Lung (tissue), 11 donors: ENCODE measurements at regions not wholly inside any gene's neighbourhood (a gene's known extent, or its start where the extent isn't known, plus 50 kb on each side); places are given as distances from the start of the nearest gene placed in this dataset.

Source experiments
- ATAC-seq: fragments of 200-7000 bp; cut with Tn5 transposase; one replicate; pipeline ENCODE4 v1.9.1; 2020; ENCODE audit warnings: moderate number of reproducible peaks; ENCODE audit not compliant: insufficient read depth, low FRiP score
- DNase-seq, 3 donors: peaks; one replicate each; pipeline ENCODE4 v3.0.0-alpha.2; 2013 to 2017
- H3K27ac ChIP-seq, 2 donors: one replicate each; pipeline ENCODE4 v1.5.1; 2013; ENCODE audit warnings: mild to moderate bottlenecking in 2 of 2, moderate library complexity in 2 of 2, control low read depth in 1 of 2, inconsistent platforms in 1 of 2, low read depth in 1 of 2, low read length in 1 of 2
- H3K27me3 ChIP-seq, 3 donors: one replicate each; pipeline ENCODE4 v1.5.1; 2013; ENCODE audit warnings: low read length in 2 of 3; ENCODE audit not compliant: control insufficient read depth in 3 of 3, insufficient read depth in 3 of 3
- H3K36me3 ChIP-seq, 4 donors: one replicate each; pipeline ENCODE4 v1.5.1; 2013; ENCODE audit warnings: low read length in 4 of 4, mild to moderate bottlenecking in 1 of 4, moderate library complexity in 1 of 4; ENCODE audit not compliant: control insufficient read depth in 4 of 4, insufficient read depth in 4 of 4
- H3K4me1 ChIP-seq, 5 donors: one replicate each; pipeline ENCODE4 v1.5.1; 2013; ENCODE audit warnings: low read length in 5 of 5, mild to moderate bottlenecking in 2 of 5, moderate library complexity in 1 of 5; ENCODE audit not compliant: control insufficient read depth in 5 of 5, insufficient read depth in 5 of 5
- H3K4me3 ChIP-seq: one replicate; pipeline ENCODE4 v1.5.1; 2013; ENCODE audit warnings: mild to moderate bottlenecking, control low read depth, moderate library complexity
- H3K9ac ChIP-seq, 2 donors: one replicate each; pipeline ENCODE4 v1.5.1; 2013; ENCODE audit warnings: low read length in 2 of 2, control low read depth in 1 of 2; ENCODE audit not compliant: insufficient read depth in 1 of 2
- H3K9me3 ChIP-seq, 4 donors: one replicate each; pipeline ENCODE4 v1.5.1; 2013; ENCODE audit warnings: low read length in 3 of 4, mild to moderate bottlenecking in 1 of 4, moderate library complexity in 1 of 4; ENCODE audit not compliant: control insufficient read depth in 4 of 4, insufficient read depth in 3 of 4
- CTCF ChIP-seq: IDR thresholded peaks from 2 replicates; pipeline ENCODE4 v1.5.1; 2012; ENCODE audit warnings: mild to moderate bottlenecking; ENCODE audit errors: control extremely low read depth, extremely low read depth
- WGBS, 2 donors: extraction: QIAGEN DNeasy Blood & Tissue Kit; methylation state at CpG; one replicate each; pipeline ENCODE4 v1.1.7; 2013; 5-methylcytosine and 5-hydroxymethylcytosine counted together
- donor health status: control.
- donor health status: control.
- donor health status: Bipolar disorder and iron deficiency.
- donor health status: healthy.
- donor health status: DM: yes; HTN: yes; CAD: no.

GRCh38 chr18:22639026-22639463 lies 221.3 kb upstream of the CTAGE1 start:
- Histone ChIP-seq H3K27ac (no peak overlapping the region), H3K36me3 (no peaks in the 10 kb centered on the region), H3K4me3 (no peak overlapping the region), H3K4me1 (peaks cover 0 to 17% (median 0%) of the 10 kb centered on the region in 5 donors), H3K27me3 (no peaks in the 10 kb centered on the region), H3K9me3 (peaks cover 0 to 3% (median 0%) of the 10 kb centered on the region in 4 donors), H3K9ac (no peak overlapping the region)
- DNase-seq, result peak in 2 of 3 donors; percentile 13 to 25
- TF ChIP-seq CTCF, result no peak
- 42 to 59% methylated on average over 2 of the region's 2 CpGs for WGBS, 2 donors
- ATAC-seq, result no peak

- Histone ChIP-seq H3K27ac (no peak overlapping the region), H3K4me1 (peaks cover 0 to 17% (median 0%) of the 10 kb centered on the region in 5 donors), H3K27me3 (no peaks in the 10 kb centered on the region), H3K4me3 (no peak overlapping the region), H3K36me3 (no peaks in the 10 kb centered on the region), H3K9ac (no peak overlapping the region), H3K9me3 (peaks cover 0 to 3% (median 0%) of the 10 kb centered on the region in 4 donors)
- TF ChIP-seq CTCF, result no peak
- WGBS, 2 donors, result 79 to 81% methylated on average over 9 to 10 of the region's 10 CpGs
- peak; percentile 50 to 80 (median 53) for DNase-seq
- ATAC-seq, result no peak
Measured at GRCh38 chr18:22639561-22639960, 221.8 kb upstream of the CTAGE1 start.

GRCh38 chr18:22640281-22640842 lies 222.6 kb upstream of the CTAGE1 start:
- H3K9ac ChIP-seq, result no peak overlapping the region
- no peak for TF ChIP-seq CTCF
- WGBS, 2 donors, result 65 to 79% methylated on average over 4 of the region's 4 CpGs
- no peaks in the 10 kb centered on the region for H3K27me3 ChIP-seq
- H3K27ac ChIP-seq, result peak overlapping the region in 1 of 2 donors; percentile 22
- ATAC-seq, result no peak
- H3K9me3 ChIP-seq, result peaks cover 0 to 3% (median 0%) of the 10 kb centered on the region in 4 donors
- H3K36me3 ChIP-seq, result no peaks in the 10 kb centered on the region
- DNase-seq, result no peak
- H3K4me3 ChIP-seq, result no peak overlapping the region
- peaks cover 0 to 17% (median 0%) of the 10 kb centered on the region in 5 donors for H3K4me1 ChIP-seq

- Histone ChIP-seq H3K27ac (no peak overlapping the region), H3K4me1 (peaks cover 0 to 17% (median 0%) of the 10 kb centered on the region in 5 donors), H3K9ac (no peak overlapping the region), H3K27me3 (no peaks in the 10 kb centered on the region), H3K36me3 (no peaks in the 10 kb centered on the region), H3K9me3 (peaks cover 0 to 3% (median 0%) of the 10 kb centered on the region in 4 donors), H3K4me3 (no peak overlapping the region)
- peak; percentile 26 to 93 (median 85) for DNase-seq
- no peak for ATAC-seq
- 77 to 81% methylated on average over 4 of the region's 4 CpGs for WGBS, 2 donors
- no peak for TF ChIP-seq CTCF
Measured at GRCh38 chr18:22641958-22642357, 224.2 kb upstream of the CTAGE1 start.
